ENCODE measurements at regions not wholly inside any gene's neighbourhood (a gene's known extent, or its start where the extent isn't known, plus 50 kb on each side); places are given as distances from the start of the nearest gene placed in this dataset.

DNA sequence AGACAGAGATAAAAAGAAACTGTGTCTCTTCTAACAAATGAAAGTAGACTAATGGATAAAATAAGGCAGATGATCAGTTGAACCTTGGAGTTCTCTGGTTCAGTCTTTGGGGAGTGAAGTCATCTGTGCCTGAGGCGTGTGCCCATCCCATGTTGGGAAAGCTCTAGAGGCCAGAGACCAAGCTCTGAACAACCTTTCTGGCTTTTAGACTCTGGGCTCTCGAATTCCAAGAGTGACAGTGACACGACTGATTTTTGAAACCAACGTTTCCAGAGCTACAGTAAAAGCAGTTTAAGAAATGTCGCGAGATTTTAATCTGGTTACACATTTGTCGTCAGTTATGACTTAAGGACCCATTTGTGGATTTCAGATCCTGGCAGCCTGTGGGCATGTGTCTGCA, 83.7 kb upstream of the APCDD1 start:
- no peak for DNase-seq (ENCODE audit: extremely low read depth, low read depth, low spot score)

DNA sequence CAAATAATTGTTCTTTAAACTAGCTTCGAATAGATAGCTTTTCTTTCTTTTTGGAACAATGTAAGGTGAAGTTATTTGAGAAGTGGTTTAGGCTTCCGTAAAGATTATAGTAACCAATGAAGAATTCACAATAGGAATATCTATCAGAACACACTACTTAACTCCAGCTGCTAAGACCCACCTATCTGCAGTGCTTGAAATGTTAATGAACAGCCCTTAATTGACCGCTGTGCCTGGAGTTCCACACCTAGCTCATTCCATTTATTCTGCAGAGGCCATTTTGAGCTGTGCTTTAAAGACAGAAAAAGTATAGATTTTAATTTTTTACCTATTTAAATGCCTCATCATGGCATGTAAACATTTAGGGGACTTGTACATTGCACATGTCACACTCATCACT, 83.3 kb upstream of the APCDD1 start:
- no peak for DNase-seq (ENCODE audit: extremely low read depth, low read depth, low spot score)

DNA sequence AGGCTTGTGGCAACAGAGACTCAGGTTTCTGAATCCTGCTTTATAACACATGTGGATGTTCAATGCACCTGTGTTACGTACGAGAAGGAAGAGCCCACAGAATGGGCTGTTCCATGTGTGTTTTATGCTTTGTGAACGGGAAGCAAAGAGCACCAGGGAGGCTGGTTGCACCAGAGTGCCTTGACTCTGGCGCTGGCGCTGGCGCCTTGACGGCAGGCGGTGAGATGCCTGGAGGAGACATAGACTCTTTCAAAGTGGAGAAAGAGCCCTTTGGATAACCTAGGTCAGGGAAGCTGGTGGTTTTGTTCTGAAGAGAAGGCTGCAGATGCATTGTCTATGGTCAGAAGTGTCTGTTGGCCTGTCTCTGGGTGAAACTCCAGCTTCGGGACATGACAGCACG, 80.2 kb upstream of the APCDD1 start:
- DNase-seq (ENCODE audit: extremely low read depth, low read depth, low spot score), result no peak

DNA sequence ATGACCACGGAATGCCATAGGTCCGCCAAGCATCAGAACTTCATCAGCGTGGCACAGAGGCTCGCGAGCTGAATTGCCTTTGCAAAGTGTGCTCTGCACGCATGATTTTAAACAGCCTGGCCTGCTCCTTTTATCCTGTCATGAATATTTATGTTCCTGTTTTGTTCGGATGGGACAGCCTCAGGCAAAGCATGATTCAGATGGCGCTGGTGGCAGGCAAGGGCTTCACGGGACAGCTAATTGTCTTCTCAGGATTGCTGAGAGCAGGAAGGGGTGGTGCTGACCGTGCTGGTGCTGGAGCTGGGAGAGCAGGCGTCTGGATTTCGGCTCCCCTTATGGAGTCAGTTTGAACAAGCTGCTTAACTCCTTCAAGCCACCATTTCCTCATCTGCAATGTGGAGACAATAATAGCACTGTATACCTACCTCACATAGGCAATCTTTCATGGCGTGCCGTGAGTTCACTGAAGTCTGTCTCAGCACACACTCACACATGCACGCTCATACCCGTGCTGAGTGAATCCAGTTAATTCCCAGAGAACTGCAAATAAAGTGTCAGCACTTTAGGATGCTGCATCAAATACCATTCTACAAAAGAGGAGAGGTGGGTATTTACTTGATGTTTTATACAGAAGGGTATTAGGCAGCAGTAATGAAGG, 79.7 kb upstream of the APCDD1 start:
- DNase-seq (ENCODE audit: extremely low read depth, low read depth, low spot score), result no peak

DNA sequence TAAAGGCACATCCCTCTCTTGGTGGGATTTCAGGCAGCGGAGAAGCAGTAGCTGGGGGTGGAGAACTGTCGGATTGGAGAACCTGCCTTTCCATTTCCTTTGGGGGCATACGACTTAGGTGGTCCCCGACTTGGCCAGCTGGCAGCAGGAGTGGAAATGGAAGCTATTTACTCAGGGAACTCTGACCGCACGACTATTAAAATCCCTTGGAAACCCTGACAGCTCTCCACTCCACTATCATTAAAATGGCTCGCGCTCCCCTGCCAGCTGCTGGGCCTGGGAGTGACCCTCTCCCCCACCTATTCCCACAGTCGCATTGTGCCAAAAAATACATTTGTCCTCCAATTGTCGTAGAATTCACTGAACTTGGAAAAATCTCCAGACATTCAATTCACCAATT, 77.7 kb upstream of the APCDD1 start:
- no peak for DNase-seq (ENCODE audit: extremely low read depth, low read depth, low spot score)

DNA sequence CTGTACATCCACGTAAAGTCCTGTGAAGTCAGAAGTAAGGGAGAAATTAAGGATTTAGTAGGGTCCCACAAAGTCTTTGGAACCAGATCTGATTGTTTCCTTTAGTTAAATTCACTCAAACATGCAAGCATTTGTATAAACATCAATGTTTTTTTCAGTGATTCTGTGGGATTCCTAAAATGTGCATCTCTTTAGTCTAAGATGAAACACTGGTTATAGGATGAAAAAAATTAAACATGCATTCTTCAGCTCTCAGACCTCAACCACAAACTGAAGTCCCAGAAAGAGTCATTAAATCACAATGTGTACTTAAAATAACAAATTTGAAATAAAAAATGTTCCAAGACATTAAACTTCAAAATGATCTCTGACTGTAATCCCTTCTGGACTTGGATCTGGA, 76.5 kb upstream of the APCDD1 start:
- no peak for DNase-seq (ENCODE audit: extremely low read depth, low read depth, low spot score)

DNA sequence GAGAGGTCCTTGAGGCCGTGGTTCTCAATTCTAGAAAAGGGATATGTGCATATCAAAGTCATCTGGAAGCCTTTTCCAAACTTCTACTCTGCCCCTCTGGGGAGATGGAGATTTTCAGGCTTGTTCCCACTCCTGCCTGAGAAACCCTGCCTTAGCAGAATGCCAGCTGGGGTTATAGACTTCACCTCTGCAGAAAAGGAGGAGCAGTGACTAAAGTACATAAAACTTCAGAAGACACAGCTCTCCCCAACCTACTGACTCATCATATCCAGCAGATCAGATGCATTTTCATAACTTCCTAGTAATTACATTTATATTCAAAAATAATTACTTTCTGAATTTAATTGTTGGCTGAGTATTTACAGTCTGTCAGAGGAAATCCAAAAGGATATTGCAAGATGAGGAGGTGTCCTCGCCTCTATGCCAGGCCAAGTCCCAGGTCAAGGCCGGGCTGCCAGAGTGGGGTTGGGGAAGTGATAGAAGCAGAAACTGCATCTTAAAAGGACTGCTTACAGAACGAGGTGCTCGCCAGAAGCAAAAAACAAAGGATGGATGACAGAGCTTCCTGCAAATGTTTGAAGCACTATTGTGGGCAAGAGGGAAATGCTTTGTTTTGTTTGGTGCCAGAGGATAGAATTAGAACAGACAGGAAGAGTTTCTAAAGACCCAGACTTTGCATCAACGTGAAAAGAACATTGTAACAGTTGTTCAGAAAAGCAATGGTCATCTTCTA, 75.6 kb upstream of the APCDD1 start:
- no peak for DNase-seq (ENCODE audit: extremely low read depth, low read depth, low spot score)

DNA sequence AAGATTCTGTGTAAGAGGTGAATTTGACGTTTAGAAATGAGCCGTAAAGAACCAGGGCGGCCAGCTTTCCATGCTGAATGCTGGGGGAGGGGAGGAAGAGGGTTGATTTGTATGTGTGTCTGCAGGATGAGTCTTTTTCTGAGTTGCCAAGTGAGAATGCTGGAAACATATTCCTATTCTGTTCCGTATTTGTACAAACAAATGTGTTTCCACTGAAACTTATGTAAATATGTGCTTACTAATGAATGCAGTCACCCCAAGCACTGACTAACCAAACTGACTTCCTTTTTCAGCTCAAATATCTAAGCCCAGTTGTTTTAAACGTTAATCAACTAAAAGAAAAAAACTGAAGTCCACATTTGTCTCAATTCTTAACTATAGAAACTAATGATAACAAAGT, 74.9 kb upstream of the APCDD1 start:
- no peak for DNase-seq (ENCODE audit: extremely low read depth, low read depth, low spot score)

DNA sequence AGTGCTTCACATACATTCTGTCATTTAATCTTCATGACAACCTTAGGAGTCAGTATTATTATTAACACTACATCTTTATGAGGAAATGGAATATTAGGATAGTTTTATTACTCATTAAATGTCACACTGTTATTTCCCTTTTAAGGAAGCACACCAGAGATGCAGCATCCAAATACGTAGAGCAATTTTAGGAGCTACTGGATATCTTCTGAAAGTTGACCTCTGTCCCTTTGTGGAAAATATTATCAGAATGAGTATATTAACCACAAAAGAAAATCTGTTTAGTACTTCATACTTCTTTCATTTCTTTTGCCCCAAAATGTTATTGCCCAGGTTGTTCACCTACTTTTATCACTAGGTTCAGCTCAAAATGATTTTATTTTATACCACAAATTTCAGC, 72.9 kb upstream of the APCDD1 start:
- DNase-seq (ENCODE audit: extremely low read depth, low read depth, low spot score), result no peak

DNA sequence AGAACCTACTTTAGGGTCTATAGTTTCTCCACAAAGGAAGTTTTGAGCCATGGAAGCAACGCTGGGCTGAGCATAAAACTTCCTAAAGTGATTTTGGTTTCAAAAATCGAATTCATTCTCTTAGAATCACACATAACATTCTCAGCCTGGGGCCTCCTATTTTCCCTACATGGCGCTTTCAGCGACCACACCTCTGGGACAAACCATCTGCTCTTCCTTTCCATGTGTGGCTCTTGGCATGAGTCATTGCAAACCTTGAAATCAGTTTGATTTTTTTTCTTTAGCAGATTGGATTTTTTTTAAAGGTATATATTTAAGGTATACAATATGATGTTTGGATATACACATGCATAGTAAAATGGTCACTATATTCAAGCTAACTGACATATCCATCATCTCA, 72.5 kb upstream of the APCDD1 start:
- DNase-seq (ENCODE audit: extremely low read depth, low read depth, low spot score), result no peak

DNA sequence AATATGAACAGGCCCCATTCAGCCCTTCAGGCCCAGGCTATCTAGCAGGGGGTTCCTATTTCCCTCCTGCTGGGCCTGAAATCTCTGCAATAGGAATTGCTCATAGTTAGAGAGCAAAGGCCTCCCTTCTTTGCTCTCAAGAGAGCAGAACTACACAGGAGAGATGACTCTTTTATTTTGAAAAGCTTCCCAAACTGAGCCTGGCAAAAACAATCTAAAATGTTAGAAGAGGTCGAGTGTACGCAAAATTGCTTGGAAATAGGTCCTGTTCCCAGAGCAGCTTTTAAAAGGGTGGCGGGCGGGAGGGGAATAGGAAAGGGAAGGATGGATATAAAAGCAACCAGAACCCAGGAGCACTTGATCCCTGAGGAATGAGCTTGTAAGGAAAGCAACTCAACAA, 68.4 kb upstream of the APCDD1 start:
- DNase-seq (ENCODE audit: extremely low read depth, low read depth, low spot score), result no peak

DNA sequence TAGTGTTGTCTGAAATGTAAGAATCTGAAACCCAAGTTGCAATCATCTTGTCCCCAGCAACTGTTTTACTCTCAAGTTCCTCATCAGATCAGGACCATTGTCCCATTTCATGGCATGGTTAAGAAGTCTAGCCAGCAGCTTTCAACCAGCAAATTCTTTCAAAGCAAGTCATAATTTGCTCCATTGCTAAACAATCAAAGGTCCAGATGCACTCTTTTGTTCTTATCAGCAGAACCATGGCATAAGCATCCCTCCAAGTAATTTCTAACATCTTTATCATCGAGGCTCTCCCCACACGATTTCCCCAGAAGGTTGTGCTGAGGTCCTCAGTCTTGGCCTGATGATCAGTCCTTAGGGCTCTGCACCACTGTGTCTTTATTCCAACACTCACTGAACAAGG, 67.5 kb upstream of the APCDD1 start:
- no peak for DNase-seq (ENCODE audit: extremely low read depth, low read depth, low spot score)

DNA sequence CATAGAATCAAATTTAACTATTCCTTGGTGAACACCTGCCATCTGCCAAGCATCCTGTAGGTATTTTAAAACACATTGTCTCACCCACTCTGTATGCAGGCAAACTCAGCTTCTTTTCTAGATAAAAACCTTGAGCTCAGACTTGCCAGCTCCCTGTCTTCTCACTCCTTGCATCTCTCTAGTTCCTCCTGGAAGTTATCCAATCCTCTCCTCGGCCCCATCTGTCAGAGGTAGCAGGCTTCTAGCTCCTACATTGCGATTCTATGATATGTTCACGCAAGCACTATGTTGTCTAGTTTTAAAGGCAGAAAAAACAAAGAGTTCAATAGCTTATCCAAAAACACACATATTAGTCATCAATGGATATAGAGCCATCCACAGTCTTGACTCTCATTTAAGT, 67.0 kb upstream of the APCDD1 start:
- no peak for DNase-seq (ENCODE audit: extremely low read depth, low read depth, low spot score)

DNA sequence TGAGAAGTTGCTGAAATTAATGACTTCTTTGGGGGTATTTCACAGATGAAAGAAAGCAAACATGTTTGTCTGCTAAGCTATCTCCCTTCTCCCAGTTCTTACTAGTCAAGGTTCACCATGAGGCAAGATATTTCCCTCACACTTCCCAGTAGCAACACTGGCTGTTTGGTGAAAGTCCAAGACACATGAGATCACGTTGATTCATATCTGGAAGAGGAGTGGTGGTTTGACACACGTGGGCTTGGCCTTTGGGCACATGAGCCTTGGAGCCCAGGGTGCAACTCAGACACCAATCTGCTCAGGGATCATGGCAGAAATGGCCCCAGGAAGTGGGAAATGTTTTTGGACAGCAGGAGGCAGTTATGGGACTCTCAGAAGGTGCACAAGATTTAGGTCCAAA, 66.1 kb upstream of the APCDD1 start:
- no peak for DNase-seq (ENCODE audit: extremely low read depth, low read depth, low spot score)

DNA sequence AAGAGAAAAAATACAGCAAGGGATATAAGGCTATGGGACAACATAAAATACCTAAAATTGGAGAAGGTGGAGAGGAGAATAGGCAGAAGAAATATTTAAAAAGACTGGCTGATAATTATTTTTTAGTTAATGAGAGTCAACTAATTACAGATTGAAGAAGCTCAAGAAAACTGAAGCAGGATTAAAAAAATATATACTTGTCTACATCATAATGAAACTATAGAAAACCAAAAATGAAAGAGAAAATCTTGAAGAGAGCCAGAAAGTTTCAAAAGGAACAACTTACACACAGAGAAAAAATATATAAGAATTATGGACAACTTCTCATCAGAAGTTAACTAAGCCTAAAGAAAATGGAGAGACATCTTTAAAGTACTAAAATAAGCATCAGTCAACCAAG, 62.9 kb upstream of the APCDD1 start:
- DNase-seq (ENCODE audit: extremely low read depth, low read depth, low spot score), result no peak

DNA sequence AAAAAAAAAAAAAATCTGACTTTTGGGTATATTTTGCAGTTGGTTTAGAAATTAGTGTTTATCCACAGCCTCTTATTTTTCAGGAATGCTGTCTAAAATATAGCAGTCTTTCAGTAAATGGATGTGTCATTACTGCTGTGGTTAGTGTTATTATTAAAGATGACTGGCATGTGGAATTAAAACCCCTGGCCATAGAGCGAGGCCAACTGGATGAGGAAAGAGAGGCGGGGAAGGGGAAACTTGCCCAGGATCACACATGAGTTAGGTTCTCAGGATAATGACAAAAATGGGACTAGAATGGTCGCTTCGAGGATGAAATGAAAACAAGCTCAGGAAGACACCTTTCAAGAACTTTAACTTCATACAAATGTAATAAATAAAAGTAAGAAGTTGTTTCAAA, 57.4 kb upstream of the APCDD1 start:
- DNase-seq (ENCODE audit: extremely low read depth, low read depth, low spot score), result no peak

DNA sequence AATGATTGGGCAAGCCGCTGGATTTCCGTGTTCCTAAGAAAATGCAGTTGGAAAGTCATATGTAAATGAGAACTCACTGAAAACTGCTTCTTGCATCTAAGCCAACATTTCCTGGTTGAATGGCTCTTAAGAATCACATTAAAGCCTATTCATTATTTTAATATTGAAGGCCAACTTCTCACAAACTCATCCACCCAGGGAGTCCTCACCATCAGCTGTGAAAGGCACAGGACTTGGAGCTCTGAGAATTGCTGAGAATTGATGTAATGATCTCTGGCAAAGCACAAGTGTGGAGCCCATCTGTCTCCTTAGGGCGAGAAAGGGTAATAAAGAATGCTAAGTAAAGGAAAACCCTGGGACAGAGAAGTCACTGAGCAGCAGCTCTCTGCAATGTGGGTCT, 55.9 kb upstream of the APCDD1 start:
- no peak for DNase-seq (ENCODE audit: extremely low read depth, low read depth, low spot score)

DNA sequence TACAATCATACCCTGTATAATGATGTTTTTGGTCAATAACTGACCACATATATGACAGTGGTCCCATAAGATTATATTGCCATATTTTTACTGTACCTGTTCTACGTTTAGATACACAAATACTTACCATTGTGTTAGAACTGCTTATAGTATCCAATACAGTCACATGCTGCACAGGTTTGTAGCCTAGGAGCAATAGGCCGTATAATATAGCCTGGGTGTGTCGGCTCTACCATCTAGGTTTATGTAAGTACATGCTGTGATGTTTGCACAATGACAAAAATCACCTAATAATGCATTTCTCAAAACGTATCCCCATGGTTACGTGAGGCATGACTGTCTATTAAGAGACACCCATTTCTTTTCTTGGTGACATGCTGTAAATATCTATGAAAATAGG, 55.0 kb upstream of the APCDD1 start:
- DNase-seq (ENCODE audit: extremely low read depth, low read depth, low spot score), result no peak

DNA sequence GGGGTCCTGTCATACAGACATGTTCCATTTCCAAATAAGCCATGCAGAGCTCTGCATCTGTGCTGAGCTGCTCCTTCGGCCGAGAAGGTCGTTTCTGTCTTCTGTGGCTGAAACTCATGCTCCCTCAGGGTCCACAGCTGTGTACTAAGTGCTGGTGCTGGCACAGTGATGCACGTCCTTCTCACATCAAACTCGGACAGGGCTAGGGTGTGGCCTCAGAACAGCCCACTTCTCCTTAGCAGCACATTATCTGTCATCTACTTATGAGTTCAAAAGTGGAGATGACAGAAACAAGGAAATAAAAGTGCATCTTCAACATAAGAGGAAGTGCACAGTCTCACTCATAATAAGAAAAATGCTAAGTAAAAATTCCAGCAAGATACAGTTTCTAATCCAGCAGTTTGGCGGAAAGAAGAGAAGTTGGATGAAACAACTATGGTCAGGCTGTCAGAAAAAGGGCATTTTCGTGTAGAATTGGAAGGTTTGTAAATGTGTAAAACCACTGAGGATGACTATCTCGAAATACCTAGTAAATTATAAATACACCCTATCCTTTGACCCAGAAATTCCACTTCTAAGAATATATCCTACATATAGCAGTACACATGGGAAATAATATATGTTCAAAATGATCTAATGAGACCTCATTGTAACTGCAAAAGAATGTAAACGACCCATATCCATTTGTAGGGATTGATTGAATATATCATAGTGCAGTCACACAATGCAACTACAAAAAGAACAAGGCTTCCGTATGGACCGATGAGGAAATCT, 53.7 kb upstream of the APCDD1 start:
- DNase-seq (ENCODE audit: extremely low read depth, low read depth, low spot score), result no peak

DNA sequence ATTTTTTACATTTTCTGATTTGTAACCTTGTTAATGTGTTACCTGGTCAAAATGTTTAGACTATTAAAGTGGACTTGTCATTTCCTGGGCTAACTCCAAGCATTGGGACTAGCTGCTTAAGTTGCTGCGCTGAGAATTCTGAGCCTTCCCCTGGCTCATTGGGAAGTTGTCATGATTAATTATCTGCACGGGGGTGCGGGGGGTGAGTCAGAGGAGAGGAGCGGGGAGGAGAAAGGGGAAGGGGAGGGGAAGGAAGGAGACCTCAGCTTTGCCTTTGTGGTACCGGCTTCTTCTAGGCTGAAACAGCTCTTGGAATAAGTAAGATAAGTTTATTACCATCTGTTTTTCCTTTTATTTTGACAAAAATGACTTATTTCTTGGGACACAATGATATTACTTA, 52.9 kb upstream of the APCDD1 start:
- DNase-seq (ENCODE audit: extremely low read depth, low read depth, low spot score), result no peak

DNA sequence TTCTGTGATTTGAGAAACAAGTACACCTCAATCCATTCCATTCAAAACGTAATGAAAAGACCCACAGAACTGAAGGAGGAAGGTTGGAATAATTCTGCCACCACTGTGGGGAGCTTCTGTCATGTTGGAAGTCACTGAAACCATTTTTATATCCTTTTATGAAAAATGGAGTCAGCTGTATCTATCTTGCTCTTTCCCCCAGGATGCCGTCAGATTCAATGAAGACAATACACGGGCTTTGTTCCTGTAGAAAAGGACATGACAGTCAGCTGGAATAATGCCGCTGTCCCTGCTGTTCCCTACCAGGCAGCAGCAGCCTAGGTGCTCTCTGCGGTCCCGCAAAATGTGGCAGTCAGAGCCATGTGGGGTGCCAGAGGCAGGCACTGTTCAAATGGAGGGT, 52.5 kb upstream of the APCDD1 start:
- no peak for DNase-seq (ENCODE audit: extremely low read depth, low read depth, low spot score)

DNA sequence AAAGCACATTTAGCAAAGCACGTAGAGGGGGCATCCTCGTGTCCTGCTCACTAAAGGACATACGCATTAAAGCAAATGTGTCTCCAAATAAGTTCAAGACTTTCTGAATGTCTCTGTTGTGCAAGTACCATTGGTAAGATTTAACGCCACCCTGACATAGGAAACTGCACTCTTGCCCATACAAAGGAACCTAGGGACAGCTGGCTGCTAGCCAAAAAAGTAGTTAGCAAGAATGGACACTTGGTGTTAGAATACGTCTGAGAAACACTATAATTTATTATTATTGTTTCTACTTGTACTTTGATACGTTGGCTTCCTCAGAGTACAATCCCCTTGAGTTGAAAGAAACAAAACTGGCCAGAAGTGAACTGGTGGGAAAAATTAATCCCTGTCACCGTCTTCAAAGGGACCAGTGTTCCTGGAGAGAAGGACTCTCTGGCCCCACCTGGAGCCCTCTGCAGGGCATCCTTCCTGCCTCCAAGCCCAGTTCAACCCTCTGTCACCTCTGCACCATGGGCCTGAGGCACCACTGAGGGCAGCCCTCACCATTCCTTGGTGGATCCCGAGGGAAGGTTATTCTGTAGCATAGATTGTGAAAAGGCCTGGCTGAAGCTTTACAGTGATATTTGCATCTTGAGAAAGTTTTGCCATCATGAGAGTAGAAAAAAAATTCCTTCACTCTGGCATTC, 51.4 kb upstream of the APCDD1 start:
- DNase-seq (ENCODE audit: extremely low read depth, low read depth, low spot score), result no peak
